MM.1S (cell line): ENCODE measurements at regions not wholly inside any gene's neighbourhood (a gene's known extent, or its start where the extent isn't known, plus 50 kb on each side); places are given as distances from the start of the nearest gene placed in this dataset.

Source experiments
- DNase-seq: peaks from one replicate; pipeline ENCODE4 v3.0.0-alpha.2; 2015
- H2AFZ ChIP-seq: fragments of 300-600 bp; sonication (generic); 2 replicates; pipeline ENCODE4 v1.6.0; 2016; ENCODE audit warnings: antibody characterized with exemption, low read length
- H3F3A ChIP-seq: fragments of 300-600 bp; sonication (generic); 2 replicates; pipeline ENCODE4 v1.6.1; 2016; ENCODE audit warnings: mild to moderate bottlenecking, antibody characterized with exemption, low read length, moderate library complexity, mixed read lengths; ENCODE audit not compliant: insufficient read depth
- H3K27ac ChIP-seq: fragments of 300-600 bp; sonication (generic); 2 replicates; pipeline ENCODE4 v1.5.1; 2016; ENCODE audit warnings: mild to moderate bottlenecking, low read length
- H3K27me3 ChIP-seq: fragments of 300-600 bp; sonication (generic); replicated peaks from 2 replicates; pipeline ENCODE4 v1.6.0; 2016; ENCODE audit warnings: low read length; ENCODE audit not compliant: insufficient read depth
- H3K36me3 ChIP-seq: fragments of 300-600 bp; sonication (generic); replicated peaks from 2 replicates; pipeline ENCODE4 v1.6.1; 2016; ENCODE audit warnings: mild to moderate bottlenecking, low read length, mixed read lengths; ENCODE audit not compliant: insufficient read depth
- H3K4me1 ChIP-seq: fragments of 300-600 bp; sonication (generic); 2 replicates; pipeline ENCODE4 v1.6.1; 2016; ENCODE audit warnings: low read length, mixed read lengths
- H3K4me2 ChIP-seq: fragments of 300-600 bp; sonication (generic); 2 replicates; pipeline ENCODE4 v1.6.0; 2016; ENCODE audit warnings: low read depth, low read length
- H3K4me3 ChIP-seq: fragments of 300-600 bp; sonication (generic); 2 replicates; pipeline ENCODE4 v1.5.1; 2016; ENCODE audit warnings: low read length, mixed read lengths
- H3K79me2 ChIP-seq: fragments of 300-600 bp; sonication (generic); 2 replicates; pipeline ENCODE4 v1.6.1; 2016; ENCODE audit warnings: mixed run types, low read length, mixed read lengths
- H3K9ac ChIP-seq: fragments of 300-600 bp; sonication (generic); 2 replicates; pipeline ENCODE4 v1.6.1; 2016; ENCODE audit warnings: low read length, mixed read lengths
- H3K9me2 ChIP-seq: fragments of 300-600 bp; sonication (generic); replicated peaks from 2 replicates; pipeline ENCODE4 v1.6.1; 2016; ENCODE audit warnings: mild to moderate bottlenecking, low read length, mixed read lengths; ENCODE audit not compliant: insufficient read depth
- H3K9me3 ChIP-seq: fragments of 300-600 bp; sonication (generic); replicated peaks from 2 replicates; pipeline ENCODE4 v1.6.1; 2016; ENCODE audit warnings: mild to moderate bottlenecking, low read length, mixed read lengths; ENCODE audit not compliant: insufficient read depth
- H4K20me1 ChIP-seq: fragments of 300-600 bp; sonication (generic); 2 replicates; pipeline ENCODE4 v1.6.1; 2016; ENCODE audit warnings: mild to moderate bottlenecking, low read length, moderate library complexity, mixed read lengths; ENCODE audit not compliant: insufficient read depth
- CTCF ChIP-seq: fragments of 300-600 bp; sonication (generic); IDR thresholded peaks from 2 replicates; pipeline ENCODE4 v1.5.1; 2016; ENCODE audit warnings: antibody characterized with exemption, low read length, mixed read lengths
- EZH2 ChIP-seq: fragments of 300-600 bp; sonication (generic); optimal IDR thresholded peaks from 2 replicates; pipeline ENCODE3; 2017; ENCODE audit warnings: low read depth, mild to moderate bottlenecking, antibody characterized with exemption, low read length, mixed read lengths
- EZH2phosphoT487 ChIP-seq: fragments of 300-600 bp; sonication (generic); IDR thresholded peaks from 2 replicates; pipeline ENCODE4 v1.6.1; 2018; ENCODE audit warnings: antibody characterized with exemption, low read length

GRCh38 chr18:78123144-78123909 lies 856.3 kb upstream of the SALL3 start:
- H4K20me1 ChIP-seq: no peaks in the 10 kb centered on the region
- TF ChIP-seq CTCF (no peak), EZH2phosphoT487 (no peak), EZH2 (no peak)
- no peak overlapping the region for H3K4me3 ChIP-seq
- H3K27me3 ChIP-seq: no peaks in the 10 kb centered on the region
- H3K36me3 ChIP-seq: no peaks in the 10 kb centered on the region
- no peak overlapping the region for H3K9ac ChIP-seq
- H3K9me3 ChIP-seq: no peaks in the 10 kb centered on the region
- H3K9me2 ChIP-seq: no peaks in the 10 kb centered on the region
- no peaks in the 10 kb centered on the region for H3F3A ChIP-seq
- no peak overlapping the region for H2AFZ ChIP-seq
- no peaks in the 10 kb centered on the region for H3K79me2 ChIP-seq
- H3K4me1 ChIP-seq: no peaks in the 10 kb centered on the region
- no peak overlapping the region for H3K4me2 ChIP-seq
- DNase-seq: no peak
- no peak overlapping the region for H3K27ac ChIP-seq

GRCh38 chr18:78123926-78124797 lies 855.5 kb upstream of the SALL3 start:
- Histone ChIP-seq H3K27me3 (no peaks in the 10 kb centered on the region), H3K4me2 (no peak overlapping the region), H4K20me1 (no peaks in the 10 kb centered on the region), H3K4me1 (no peaks in the 10 kb centered on the region), H3K4me3 (no peak overlapping the region), H3K9me3 (no peaks in the 10 kb centered on the region), H3K9me2 (no peaks in the 10 kb centered on the region), H3K27ac (no peak overlapping the region), H3K79me2 (no peaks in the 10 kb centered on the region), H3K36me3 (no peaks in the 10 kb centered on the region), H2AFZ (no peak overlapping the region), H3F3A (no peaks in the 10 kb centered on the region), H3K9ac (no peak overlapping the region)
- no peak for DNase-seq
- TF ChIP-seq EZH2 (no peak), CTCF (no peak), EZH2phosphoT487 (no peak)

- Histone ChIP-seq H3K79me2 (no peaks in the 10 kb centered on the region), H3K4me2 (no peak overlapping the region), H3K27me3 (no peaks in the 10 kb centered on the region), H2AFZ (no peak overlapping the region), H3K36me3 (no peaks in the 10 kb centered on the region), H3F3A (no peaks in the 10 kb centered on the region), H4K20me1 (no peaks in the 10 kb centered on the region), H3K4me3 (no peak overlapping the region), H3K9me3 (no peaks in the 10 kb centered on the region), H3K4me1 (no peaks in the 10 kb centered on the region), H3K9ac (no peak overlapping the region), H3K27ac (no peak overlapping the region), H3K9me2 (no peaks in the 10 kb centered on the region)
- TF ChIP-seq EZH2 (no peak), CTCF (no peak), EZH2phosphoT487 (no peak)
- no peak for DNase-seq
Measured at GRCh38 chr18:78125206-78125896, 854.3 kb upstream of the SALL3 start.
